GM23338 (cell line): ENCODE measurements at regions not wholly inside any gene's neighbourhood (a gene's known extent, or its start where the extent isn't known, plus 50 kb on each side); places are given as distances from the start of the nearest gene placed in this dataset.

Experiments
- POLR2AphosphoS5 ChIP-seq: IDR thresholded peaks from 2 replicates; pipeline ENCODE4 v1.6.1; 2016; ENCODE audit warnings: antibody characterized with exemption, low read depth
- TF ChIP-seq, protein P1 (sequence below), 2 experiments: fragments of 200-600 bp in 1 of 2; sonication (generic) in 1 of 2; conservative IDR thresholded peaks; 2 replicates each; pipeline versions ENCODE4 v1.5.1 to v1.6.1; 2016 to 2017; ENCODE audit warnings: antibody characterized with exemption in 2 of 2, low read depth in 2 of 2, mild to moderate bottlenecking in 2 of 2, moderate library complexity in 1 of 2

DNA sequence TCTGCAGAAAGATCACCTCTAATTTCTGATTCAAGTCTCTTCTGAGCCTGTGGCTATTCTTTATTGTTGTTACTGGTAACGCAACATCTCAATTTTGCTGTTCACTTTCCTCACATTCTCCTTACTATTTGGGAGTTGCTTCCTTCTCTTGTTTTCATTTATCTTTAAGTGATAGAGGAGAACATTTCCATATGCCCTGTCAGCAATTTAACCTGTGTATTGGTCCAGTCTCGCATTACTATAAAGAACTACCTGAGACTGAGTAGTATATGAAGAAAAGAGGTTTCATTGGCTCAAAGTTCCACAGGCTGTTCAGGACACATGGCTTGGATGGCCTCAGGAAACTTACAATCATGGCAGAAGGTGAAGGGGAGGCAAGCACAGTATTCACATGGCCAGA is 1025.1 kb downstream of the OTOL1 start:
- TF ChIP-seq, protein P1, sequence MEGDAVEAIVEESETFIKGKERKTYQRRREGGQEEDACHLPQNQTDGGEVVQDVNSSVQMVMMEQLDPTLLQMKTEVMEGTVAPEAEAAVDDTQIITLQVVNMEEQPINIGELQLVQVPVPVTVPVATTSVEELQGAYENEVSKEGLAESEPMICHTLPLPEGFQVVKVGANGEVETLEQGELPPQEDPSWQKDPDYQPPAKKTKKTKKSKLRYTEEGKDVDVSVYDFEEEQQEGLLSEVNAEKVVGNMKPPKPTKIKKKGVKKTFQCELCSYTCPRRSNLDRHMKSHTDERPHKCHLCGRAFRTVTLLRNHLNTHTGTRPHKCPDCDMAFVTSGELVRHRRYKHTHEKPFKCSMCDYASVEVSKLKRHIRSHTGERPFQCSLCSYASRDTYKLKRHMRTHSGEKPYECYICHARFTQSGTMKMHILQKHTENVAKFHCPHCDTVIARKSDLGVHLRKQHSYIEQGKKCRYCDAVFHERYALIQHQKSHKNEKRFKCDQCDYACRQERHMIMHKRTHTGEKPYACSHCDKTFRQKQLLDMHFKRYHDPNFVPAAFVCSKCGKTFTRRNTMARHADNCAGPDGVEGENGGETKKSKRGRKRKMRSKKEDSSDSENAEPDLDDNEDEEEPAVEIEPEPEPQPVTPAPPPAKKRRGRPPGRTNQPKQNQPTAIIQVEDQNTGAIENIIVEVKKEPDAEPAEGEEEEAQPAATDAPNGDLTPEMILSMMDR (conservative IDR thresholded peaks at IDR 0.05; ENCODE audit: low read depth in 2 of 2), result no peak
- no peak for TF ChIP-seq POLR2AphosphoS5
